22Rv1 (cell line): ENCODE measurements at regions not wholly inside any gene's neighbourhood (a gene's known extent, or its start where the extent isn't known, plus 50 kb on each side); places are given as distances from the start of the nearest gene placed in this dataset.

ENCODE experiments used
- H3K27ac ChIP-seq: fragments of 450-650 bp; 2 replicates; pipeline ENCODE4 v1.5.1; 2017
- CTCF ChIP-seq: fragments of 450-650 bp; IDR thresholded peaks from 2 replicates; pipeline ENCODE4 v1.5.1; 2017; ENCODE audit warnings: mild to moderate bottlenecking
- ZFX ChIP-seq: fragments of 450-650 bp; IDR thresholded peaks from 2 replicates; pipeline ENCODE4 v1.6.1; 2017; ENCODE audit warnings: antibody characterized with exemption, borderline replicate concordance

DNA sequence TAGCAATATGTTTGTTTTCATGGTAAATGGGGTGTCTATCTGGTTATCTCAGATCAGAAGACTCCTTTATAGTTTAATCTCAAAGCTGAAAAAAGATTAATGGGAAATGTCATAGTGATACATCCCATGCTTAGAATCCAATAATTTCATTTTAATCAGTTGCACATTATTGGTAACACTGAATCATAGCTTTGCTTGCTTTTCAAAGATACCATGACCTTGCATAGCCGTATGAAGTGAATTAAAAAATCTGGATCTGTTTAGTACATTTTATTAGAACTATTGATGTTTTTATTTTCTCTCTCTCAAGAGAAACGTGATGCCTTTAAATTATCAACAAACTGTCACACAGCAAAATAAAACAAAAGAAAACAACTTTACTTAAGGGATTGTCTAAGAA, 506.7 kb upstream of the SGO1 start:
- no peak overlapping the region for H3K27ac ChIP-seq
- TF ChIP-seq CTCF (no peak), ZFX (no peak)

- TF ChIP-seq ZFX (no peak), CTCF (no peak)
- H3K27ac ChIP-seq, result no peak overlapping the region
Measured at GRCh38 chr3:20683910-20684309, 497.9 kb upstream of the SGO1 start.

- no peak for TF ChIP-seq CTCF
- no peak for TF ChIP-seq ZFX
- H3K27ac ChIP-seq, result no peak overlapping the region
Measured at GRCh38 chr3:20682573-20682972, 496.6 kb upstream of the SGO1 start.

DNA sequence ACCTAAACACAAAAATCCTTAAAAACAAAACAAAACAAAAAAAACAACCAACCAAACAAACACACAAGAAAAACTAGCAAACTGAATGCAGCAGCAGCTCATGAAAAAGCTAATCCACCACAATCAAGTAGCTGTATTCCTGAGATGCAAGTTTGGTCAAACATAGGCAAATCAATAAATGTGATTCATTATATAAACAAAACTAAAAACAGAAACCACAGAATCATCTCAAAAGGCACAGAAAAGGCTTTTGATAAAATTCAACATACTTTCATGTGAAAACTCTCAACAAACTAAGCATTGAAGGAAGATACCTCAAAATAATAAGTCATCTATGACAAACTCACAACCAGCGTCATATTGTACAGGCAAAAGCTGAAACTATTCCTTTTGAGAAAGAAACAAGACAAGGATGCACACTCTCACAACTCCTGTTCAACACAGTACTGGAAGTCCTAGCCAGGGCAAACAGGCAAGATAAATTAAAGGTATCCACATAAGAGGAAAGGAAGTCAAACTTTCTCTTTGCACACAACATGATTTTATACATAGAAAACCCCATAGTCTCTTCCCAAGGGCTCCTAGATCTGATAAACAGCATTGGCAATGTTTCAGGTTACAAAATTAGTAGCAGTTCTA, 495.1 kb upstream of the SGO1 start:
- H3K27ac ChIP-seq, result no peak overlapping the region
- TF ChIP-seq CTCF (no peak), ZFX (no peak)

- no peak for TF ChIP-seq CTCF
- no peak for TF ChIP-seq ZFX
Measured at GRCh38 chr3:20673866-20674265, 487.9 kb upstream of the SGO1 start.

GRCh38 chr3:20669675-20670074, 483.7 kb upstream of the SGO1 start:
- TF ChIP-seq CTCF (no peak), ZFX (no peak)
- H3K27ac ChIP-seq, result no peak overlapping the region

More at GRCh38 chr3:20673866-20674265, 487.9 kb upstream of the SGO1 start:
- no peak overlapping the region for H3K27ac ChIP-seq

DNA sequence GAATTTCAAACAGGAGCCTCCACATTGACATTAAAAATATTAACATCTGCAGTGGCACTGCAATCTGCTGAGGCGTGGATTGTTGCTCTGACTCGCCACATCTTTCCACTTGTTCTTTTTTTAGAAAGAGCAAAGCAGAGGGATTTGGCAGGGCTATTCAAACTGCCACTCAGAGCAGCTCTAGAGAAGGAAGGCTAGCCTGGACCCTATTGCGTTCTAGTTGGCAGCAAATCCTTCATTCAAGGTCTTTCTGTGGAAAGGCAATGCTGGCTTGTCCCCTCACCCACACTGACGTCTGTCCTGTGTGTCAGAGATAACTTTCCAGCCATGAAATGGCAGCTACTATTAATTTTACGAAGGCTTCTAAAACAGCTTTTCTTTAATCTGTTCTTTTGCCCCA, 483.2 kb upstream of the SGO1 start:
- no peak overlapping the region for H3K27ac ChIP-seq
- TF ChIP-seq CTCF, result no peak
